GM18870 (cell line): ENCODE measurements at regions not wholly inside any gene's neighbourhood (a gene's known extent, or its start where the extent isn't known, plus 50 kb on each side); places are given as distances from the start of the nearest gene placed in this dataset.

Experiments
- ATAC-seq: cut with Tn5 transposase; IDR thresholded peaks from one replicate; pipeline ENCODE4 v1.9.1; 2021; ENCODE audit warnings: moderate library complexity; ENCODE audit not compliant: unreplicated experiment

GRCh38 chr4:132506568-132506967 lies 642.5 kb upstream of the PCDH10 start:
- ATAC-seq, result no peak

- no peak for ATAC-seq
These were observed 635.6 kb upstream of the PCDH10 start for GRCh38 chr4:132513491-132513890.

GRCh38 chr4:132526652-132527051 lies 622.4 kb upstream of the PCDH10 start:
- no peak for ATAC-seq

- no peak for ATAC-seq
These were observed 621.3 kb upstream of the PCDH10 start for GRCh38 chr4:132527817-132528216.

- ATAC-seq, result no peak
These were observed 618.2 kb upstream of the PCDH10 start for GRCh38 chr4:132530861-132531260.

- no peak for ATAC-seq
These were observed 608.8 kb upstream of the PCDH10 start for GRCh38 chr4:132540268-132540667.

- no peak for ATAC-seq
These were observed 608.3 kb upstream of the PCDH10 start for GRCh38 chr4:132540797-132541196.

GRCh38 chr4:132542228-132542627 lies 606.9 kb upstream of the PCDH10 start:
- no peak for ATAC-seq

- no peak for ATAC-seq
These were observed 600.6 kb upstream of the PCDH10 start for GRCh38 chr4:132548463-132548862.

GRCh38 chr4:132556316-132556715 lies 592.8 kb upstream of the PCDH10 start:
- no peak for ATAC-seq

GRCh38 chr4:132557660-132558059 lies 591.4 kb upstream of the PCDH10 start:
- ATAC-seq, result no peak

GRCh38 chr4:132564920-132565319 lies 584.2 kb upstream of the PCDH10 start:
- ATAC-seq, result no peak

GRCh38 chr4:132565542-132565941 lies 583.6 kb upstream of the PCDH10 start:
- ATAC-seq, result no peak

GRCh38 chr4:132572210-132572609 lies 576.9 kb upstream of the PCDH10 start:
- ATAC-seq, result no peak

- no peak for ATAC-seq
These were observed 561.5 kb upstream of the PCDH10 start for GRCh38 chr4:132587626-132588025.

GRCh38 chr4:132592340-132592739 lies 556.8 kb upstream of the PCDH10 start:
- no peak for ATAC-seq

- no peak for ATAC-seq
These were observed 556.2 kb upstream of the PCDH10 start for GRCh38 chr4:132592850-132593249.

- ATAC-seq, result no peak
These were observed 555.2 kb upstream of the PCDH10 start for GRCh38 chr4:132593717-132594400.

- no peak for ATAC-seq
These were observed 552.9 kb upstream of the PCDH10 start for GRCh38 chr4:132596186-132596585.

GRCh38 chr4:132605551-132605950 lies 543.5 kb upstream of the PCDH10 start:
- no peak for ATAC-seq

GRCh38 chr4:132614682-132615081 lies 534.4 kb upstream of the PCDH10 start:
- no peak for ATAC-seq

- ATAC-seq, result no peak
These were observed 529.1 kb upstream of the PCDH10 start for GRCh38 chr4:132619968-132620367.
